ENCODE measurements at regions not wholly inside any gene's neighbourhood (a gene's known extent, or its start where the extent isn't known, plus 50 kb on each side); places are given as distances from the start of the nearest gene placed in this dataset.

DNA sequence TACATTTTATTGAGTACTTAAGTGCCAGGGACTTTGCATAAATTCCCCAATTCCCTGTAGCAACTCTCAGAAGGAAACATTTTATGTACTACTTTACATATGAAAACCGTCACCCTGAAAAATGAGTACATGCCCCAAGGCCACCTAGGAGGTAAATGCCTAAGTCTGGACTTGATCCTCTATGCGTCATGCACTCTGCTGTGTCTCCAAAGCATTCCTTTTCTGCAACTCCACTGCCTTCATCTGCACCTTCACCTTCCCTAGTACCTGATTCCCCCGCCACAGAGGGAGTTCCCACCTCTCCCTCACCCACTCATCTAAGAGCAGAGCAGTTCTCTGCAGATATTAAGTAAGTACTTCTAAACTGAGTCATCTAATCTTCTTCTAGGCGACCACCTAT, 75.2 kb upstream of the HRH2 start:
- RAD21 ChIA-PET (ENCODE audit: unreplicated experiment): no interaction called here
- H3K27ac ChIP-seq (ENCODE audit: control insufficient read depth, insufficient read depth): no peak overlapping the region
- WGBS (ENCODE audit: insufficient coverage, insufficient replicate concordance, low lambda C conversion rate, missing lambda C conversion rate): 0% methylated on average over 4 of the region's 4 CpGs
- no peak for TF ChIP-seq POLR2AphosphoS2 (IDR thresholded peaks at IDR 0.05; ENCODE audit: low read depth, low read length)
- TF ChIP-seq RELA (IDR thresholded peaks at IDR 0.05; ENCODE audit: borderline replicate concordance, partially characterized antibody): no peak
- no peak for TF ChIP-seq MEF2A (IDR thresholded peaks at IDR 0.05; ENCODE audit: insufficient read depth, low read depth, low read length)
- no peak for TF ChIP-seq ZZZ3 (IDR thresholded peaks at IDR 0.05; ENCODE audit: control insufficient read depth, insufficient read length, low read depth)
- TF ChIP-seq ASH2L (IDR thresholded peaks at IDR 0.05; ENCODE audit: borderline replicate concordance, low read depth): no peak
- no peak for TF ChIP-seq POLR2A (IDR thresholded peaks at IDR 0.05; ENCODE audit: low read depth, low read length)
- no peak for TF ChIP-seq MYB (IDR thresholded peaks at IDR 0.05; ENCODE audit: borderline replicate concordance, low read depth, low read length)
- TF ChIP-seq, protein P1, sequence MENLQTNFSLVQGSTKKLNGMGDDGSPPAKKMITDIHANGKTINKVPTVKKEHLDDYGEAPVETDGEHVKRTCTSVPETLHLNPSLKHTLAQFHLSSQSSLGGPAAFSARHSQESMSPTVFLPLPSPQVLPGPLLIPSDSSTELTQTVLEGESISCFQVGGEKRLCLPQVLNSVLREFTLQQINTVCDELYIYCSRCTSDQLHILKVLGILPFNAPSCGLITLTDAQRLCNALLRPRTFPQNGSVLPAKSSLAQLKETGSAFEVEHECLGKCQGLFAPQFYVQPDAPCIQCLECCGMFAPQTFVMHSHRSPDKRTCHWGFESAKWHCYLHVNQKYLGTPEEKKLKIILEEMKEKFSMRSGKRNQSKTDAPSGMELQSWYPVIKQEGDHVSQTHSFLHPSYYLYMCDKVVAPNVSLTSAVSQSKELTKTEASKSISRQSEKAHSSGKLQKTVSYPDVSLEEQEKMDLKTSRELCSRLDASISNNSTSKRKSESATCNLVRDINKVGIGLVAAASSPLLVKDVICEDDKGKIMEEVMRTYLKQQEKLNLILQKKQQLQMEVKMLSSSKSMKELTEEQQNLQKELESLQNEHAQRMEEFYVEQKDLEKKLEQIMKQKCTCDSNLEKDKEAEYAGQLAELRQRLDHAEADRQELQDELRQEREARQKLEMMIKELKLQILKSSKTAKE (IDR thresholded peaks at IDR 0.05; ENCODE audit: low read depth, poor library complexity, severe bottlenecking): no peak
- no peak for TF ChIP-seq CREB1 (IDR thresholded peaks at IDR 0.05; ENCODE audit: low read depth)
- TF ChIP-seq SP1 (IDR thresholded peaks at IDR 0.05; ENCODE audit: low read depth, low read length): no peak
- no peak for TF ChIP-seq CHD2 (IDR thresholded peaks at IDR 0.05; ENCODE audit: borderline replicate concordance, low read depth, low read length)
- TF ChIP-seq BHLHE40 (IDR thresholded peaks at IDR 0.05; ENCODE audit: borderline replicate concordance in 1 of 2, low read depth in 2 of 2, low read length in 1 of 2): no peak
- no peak for TF ChIP-seq KDM1A (IDR thresholded peaks at IDR 0.05; ENCODE audit: borderline replicate concordance)
- TF ChIP-seq, protein P2, sequence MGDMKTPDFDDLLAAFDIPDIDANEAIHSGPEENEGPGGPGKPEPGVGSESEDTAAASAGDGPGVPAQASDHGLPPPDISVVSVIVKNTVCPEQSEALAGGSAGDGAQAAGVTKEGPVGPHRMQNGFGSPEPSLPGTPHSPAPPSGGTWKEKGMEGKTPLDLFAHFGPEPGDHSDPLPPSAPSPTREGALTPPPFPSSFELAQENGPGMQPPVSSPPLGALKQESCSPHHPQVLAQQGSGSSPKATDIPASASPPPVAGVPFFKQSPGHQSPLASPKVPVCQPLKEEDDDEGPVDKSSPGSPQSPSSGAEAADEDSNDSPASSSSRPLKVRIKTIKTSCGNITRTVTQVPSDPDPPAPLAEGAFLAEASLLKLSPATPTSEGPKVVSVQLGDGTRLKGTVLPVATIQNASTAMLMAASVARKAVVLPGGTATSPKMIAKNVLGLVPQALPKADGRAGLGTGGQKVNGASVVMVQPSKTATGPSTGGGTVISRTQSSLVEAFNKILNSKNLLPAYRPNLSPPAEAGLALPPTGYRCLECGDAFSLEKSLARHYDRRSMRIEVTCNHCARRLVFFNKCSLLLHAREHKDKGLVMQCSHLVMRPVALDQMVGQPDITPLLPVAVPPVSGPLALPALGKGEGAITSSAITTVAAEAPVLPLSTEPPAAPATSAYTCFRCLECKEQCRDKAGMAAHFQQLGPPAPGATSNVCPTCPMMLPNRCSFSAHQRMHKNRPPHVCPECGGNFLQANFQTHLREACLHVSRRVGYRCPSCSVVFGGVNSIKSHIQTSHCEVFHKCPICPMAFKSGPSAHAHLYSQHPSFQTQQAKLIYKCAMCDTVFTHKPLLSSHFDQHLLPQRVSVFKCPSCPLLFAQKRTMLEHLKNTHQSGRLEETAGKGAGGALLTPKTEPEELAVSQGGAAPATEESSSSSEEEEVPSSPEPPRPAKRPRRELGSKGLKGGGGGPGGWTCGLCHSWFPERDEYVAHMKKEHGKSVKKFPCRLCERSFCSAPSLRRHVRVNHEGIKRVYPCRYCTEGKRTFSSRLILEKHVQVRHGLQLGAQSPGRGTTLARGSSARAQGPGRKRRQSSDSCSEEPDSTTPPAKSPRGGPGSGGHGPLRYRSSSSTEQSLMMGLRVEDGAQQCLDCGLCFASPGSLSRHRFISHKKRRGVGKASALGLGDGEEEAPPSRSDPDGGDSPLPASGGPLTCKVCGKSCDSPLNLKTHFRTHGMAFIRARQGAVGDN (IDR thresholded peaks at IDR 0.05): no peak
- no peak for TF ChIP-seq SREBF1 (IDR thresholded peaks at IDR 0.05; ENCODE audit: low read length)
- no peak for TF ChIP-seq ZNF622 (IDR thresholded peaks at IDR 0.05)
- no peak for TF ChIP-seq POU2F2 (IDR thresholded peaks at IDR 0.05; ENCODE audit: borderline replicate concordance, low read depth, low read length)
- TF ChIP-seq GATAD2B (conservative IDR thresholded peaks at IDR 0.05; ENCODE audit: low read depth): no peak
- TF ChIP-seq HDAC6 (IDR thresholded peaks at IDR 0.05; ENCODE audit: unreplicated experiment): no peak
- H3K4me1 ChIP-seq (ENCODE audit: control insufficient read depth, insufficient read depth, low read length): no peaks in the 10 kb centered on the region
- H3K9me3 ChIP-seq (replicated peaks; ENCODE audit: control insufficient read depth, insufficient read depth, low read length): no peaks in the 10 kb centered on the region; the same call in 1 of the 3 replicates
- H3K27me3 ChIP-seq (replicated peaks in 1 of 2; ENCODE audit: control insufficient read depth in 2 of 2, insufficient read depth in 2 of 2, low read length in 1 of 2): no peaks in the 10 kb centered on the region; a peak in 1 of 4 replicates
- H3K79me2 ChIP-seq (ENCODE audit: control insufficient read depth, insufficient read depth, low read length): no peaks in the 10 kb centered on the region
- H2AFZ ChIP-seq (ENCODE audit: control insufficient read depth, low read depth, low read length): no peak overlapping the region
- no peaks in the 10 kb centered on the region for H3K36me3 ChIP-seq (ENCODE audit: control insufficient read depth in 2 of 2, insufficient read depth in 2 of 2, low read length in 1 of 2)
- POLR2A ChIA-PET: no interaction called here
- H3K9ac ChIP-seq (ENCODE audit: control insufficient read depth, insufficient read depth, low read length): no peak overlapping the region
- FAIRE-seq (no peak), DNase-seq (ENCODE audit: low read depth, low spot score) (no peak), ATAC-seq (no peak)
- intact Hi-C loops (cut with micrococcal nuclease; ENCODE audit: unreplicated experiment) (no loop called here), in situ Hi-C loops (cut with MboI) (no loop called here)
- BruUV-seq (replicated peaks): no TSS peak
- CTCF ChIA-PET: no interaction called here
- no peak overlapping the region for H3K4me3 ChIP-seq
- H4K20me1 ChIP-seq (ENCODE audit: control insufficient read depth, insufficient read depth): no peaks in the 10 kb centered on the region
- SMC1A ChIA-PET (ENCODE audit: uncharacterized antibody, unreplicated experiment): no interaction called here
- H3K4me2 ChIP-seq (ENCODE audit: control insufficient read depth, insufficient read depth): no peak overlapping the region
